Astrocyte (in vitro differentiated cells and primary cell): ENCODE measurements at regions not wholly inside any gene's neighbourhood (a gene's known extent, or its start where the extent isn't known, plus 50 kb on each side); places are given as distances from the start of the nearest gene placed in this dataset.
"Not testable (repeated sequence)": the region's sequence is repeated elsewhere in the genome, so short reads cannot be mapped to it uniquely, and the experiment has no call there.

Experiments
- DNase-seq: peaks from one replicate; pipeline ENCODE4 v3.0.0-alpha.2; 2010; ENCODE audit warnings: low read depth
- FAIRE-seq: peaks from 2 replicates; lab custom pipeline; 2011; peaks lifted over from hg19 to GRCh38; lab: Jason Lieb, UNC
- H2AFZ ChIP-seq: 2 replicates; pipeline ENCODE4 v1.6.0; 2012; ENCODE audit warnings: low read depth, low read length, inconsistent platforms
- H3K27ac ChIP-seq: 2 replicates; pipeline ENCODE4 v1.5.1; 2011; ENCODE audit warnings: low read depth, low read length, inconsistent platforms
- H3K27me3 ChIP-seq: 2 replicates; pipeline ENCODE4 v1.6.0; 2011; ENCODE audit warnings: low read length, inconsistent platforms; ENCODE audit not compliant: insufficient read depth
- H3K36me3 ChIP-seq: 2 replicates; pipeline ENCODE4 v1.5.1; 2011; ENCODE audit warnings: low read length, inconsistent platforms; ENCODE audit not compliant: insufficient read depth
- H3K4me1 ChIP-seq: 2 replicates; pipeline ENCODE4 v1.5.1; 2011; ENCODE audit warnings: low read length, inconsistent platforms; ENCODE audit not compliant: insufficient read depth
- H3K4me2 ChIP-seq: 2 replicates; pipeline ENCODE4 v1.6.0; 2012; ENCODE audit warnings: low read length, inconsistent platforms
- H3K4me3 ChIP-seq: 2 replicates; pipeline ENCODE4 v1.5.1; 2011; ENCODE audit warnings: low read depth, mild to moderate bottlenecking, low read length, inconsistent platforms; ENCODE audit not compliant: insufficient read depth
- H3K79me2 ChIP-seq: 2 replicates; pipeline ENCODE4 v1.6.0; 2012; ENCODE audit warnings: mild to moderate bottlenecking, low read length, inconsistent platforms; ENCODE audit not compliant: insufficient read depth
- H3K9ac ChIP-seq: 2 replicates; pipeline ENCODE4 v1.6.0; 2012; ENCODE audit warnings: mild to moderate bottlenecking, low read length, inconsistent platforms
- H3K9me3 ChIP-seq: 2 replicates; pipeline ENCODE4 v1.5.1; 2012; ENCODE audit warnings: low read depth, mild to moderate bottlenecking, low read length, inconsistent platforms; ENCODE audit not compliant: insufficient read depth
- H4K20me1 ChIP-seq: 2 replicates; pipeline ENCODE4 v1.6.0; 2012; ENCODE audit warnings: low read length, inconsistent platforms; ENCODE audit not compliant: insufficient read depth
- H3K27ac Mint-ChIP-seq: one replicate; pipeline ENCODE4 v1.8.0; 2021; ENCODE audit warnings: mild to moderate bottlenecking, mixed read lengths; ENCODE audit not compliant: unreplicated experiment
- H3K27me3 Mint-ChIP-seq: one replicate; pipeline ENCODE4 v1.8.0; 2021; ENCODE audit warnings: low read depth, mixed read lengths; ENCODE audit not compliant: unreplicated experiment
- H3K36me3 Mint-ChIP-seq: one replicate; pipeline ENCODE4 v1.8.0; 2021; ENCODE audit warnings: low read depth, mixed read lengths; ENCODE audit not compliant: unreplicated experiment
- H3K4me1 Mint-ChIP-seq: one replicate; pipeline ENCODE4 v1.8.0; 2021; ENCODE audit warnings: low read depth, mixed read lengths; ENCODE audit not compliant: unreplicated experiment
- H3K4me3 Mint-ChIP-seq: one replicate; pipeline ENCODE4 v1.8.0; 2021; ENCODE audit warnings: mild to moderate bottlenecking, moderate library complexity, mixed read lengths; ENCODE audit not compliant: unreplicated experiment
- H3K9me3 Mint-ChIP-seq: one replicate; pipeline ENCODE4 v1.8.0; 2021; ENCODE audit warnings: mild to moderate bottlenecking, mixed read lengths; ENCODE audit not compliant: unreplicated experiment
- EZH2 ChIP-seq: IDR thresholded peaks from 2 replicates; pipeline ENCODE4 v1.6.1; 2012; ENCODE audit warnings: mild to moderate bottlenecking, low read length, inconsistent platforms; ENCODE audit not compliant: insufficient read depth
- TF ChIP-seq, protein P1 (sequence below): IDR thresholded peaks from 2 replicates; pipeline ENCODE4 v1.5.1; 2011; ENCODE audit warnings: low read depth, mild to moderate bottlenecking, inconsistent platforms, low read length, moderate library complexity; ENCODE audit not compliant: insufficient read depth

DNA sequence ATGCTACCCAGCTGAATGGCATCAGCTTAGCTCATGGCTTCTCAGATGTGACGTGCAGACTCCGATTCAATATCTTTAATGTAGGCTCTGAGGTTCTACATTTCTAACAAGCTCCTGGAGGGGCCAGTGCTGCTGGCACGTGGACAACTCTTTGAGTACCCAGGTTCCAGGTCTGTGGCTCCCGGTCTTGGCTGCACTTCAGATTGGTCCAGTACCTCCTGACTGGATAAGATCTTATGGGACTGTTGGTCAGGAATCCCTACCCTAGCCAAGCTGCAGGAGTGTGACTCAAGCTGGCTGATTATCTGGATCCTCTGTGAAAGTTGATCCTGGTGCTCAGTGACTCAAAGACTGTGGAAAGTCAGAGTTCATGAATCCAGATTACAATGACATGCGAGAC, 222.1 kb downstream of the ANKRD30B start:
- no peaks in the 10 kb centered on the region for H4K20me1 ChIP-seq
- no peaks in the 10 kb centered on the region for H3K79me2 ChIP-seq
- no peak overlapping the region for H3K4me3 ChIP-seq
- Mint-ChIP-seq H3K27me3 (peaks cover 1% of the 10 kb centered on the region), H3K4me3 (no peak overlapping the region), H3K27ac (no peak overlapping the region), H3K36me3 (peaks cover 2% of the 10 kb centered on the region), H3K9me3 (peaks cover 2% of the 10 kb centered on the region), H3K4me1 (peaks cover 5% of the 10 kb centered on the region)
- H2AFZ ChIP-seq = no peak overlapping the region
- H3K9me3 ChIP-seq = no peaks in the 10 kb centered on the region
- no peak overlapping the region for H3K4me2 ChIP-seq
- no peaks in the 10 kb centered on the region for H3K36me3 ChIP-seq
- no peaks in the 10 kb centered on the region for H3K27me3 ChIP-seq
- TF ChIP-seq, protein P1, sequence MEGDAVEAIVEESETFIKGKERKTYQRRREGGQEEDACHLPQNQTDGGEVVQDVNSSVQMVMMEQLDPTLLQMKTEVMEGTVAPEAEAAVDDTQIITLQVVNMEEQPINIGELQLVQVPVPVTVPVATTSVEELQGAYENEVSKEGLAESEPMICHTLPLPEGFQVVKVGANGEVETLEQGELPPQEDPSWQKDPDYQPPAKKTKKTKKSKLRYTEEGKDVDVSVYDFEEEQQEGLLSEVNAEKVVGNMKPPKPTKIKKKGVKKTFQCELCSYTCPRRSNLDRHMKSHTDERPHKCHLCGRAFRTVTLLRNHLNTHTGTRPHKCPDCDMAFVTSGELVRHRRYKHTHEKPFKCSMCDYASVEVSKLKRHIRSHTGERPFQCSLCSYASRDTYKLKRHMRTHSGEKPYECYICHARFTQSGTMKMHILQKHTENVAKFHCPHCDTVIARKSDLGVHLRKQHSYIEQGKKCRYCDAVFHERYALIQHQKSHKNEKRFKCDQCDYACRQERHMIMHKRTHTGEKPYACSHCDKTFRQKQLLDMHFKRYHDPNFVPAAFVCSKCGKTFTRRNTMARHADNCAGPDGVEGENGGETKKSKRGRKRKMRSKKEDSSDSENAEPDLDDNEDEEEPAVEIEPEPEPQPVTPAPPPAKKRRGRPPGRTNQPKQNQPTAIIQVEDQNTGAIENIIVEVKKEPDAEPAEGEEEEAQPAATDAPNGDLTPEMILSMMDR = no peak
- no peak for TF ChIP-seq EZH2
- H3K27ac ChIP-seq = no peak overlapping the region
- FAIRE-seq (no peak), DNase-seq (no peak)
- no peaks in the 10 kb centered on the region for H3K4me1 ChIP-seq
- no peak overlapping the region for H3K9ac ChIP-seq

DNA sequence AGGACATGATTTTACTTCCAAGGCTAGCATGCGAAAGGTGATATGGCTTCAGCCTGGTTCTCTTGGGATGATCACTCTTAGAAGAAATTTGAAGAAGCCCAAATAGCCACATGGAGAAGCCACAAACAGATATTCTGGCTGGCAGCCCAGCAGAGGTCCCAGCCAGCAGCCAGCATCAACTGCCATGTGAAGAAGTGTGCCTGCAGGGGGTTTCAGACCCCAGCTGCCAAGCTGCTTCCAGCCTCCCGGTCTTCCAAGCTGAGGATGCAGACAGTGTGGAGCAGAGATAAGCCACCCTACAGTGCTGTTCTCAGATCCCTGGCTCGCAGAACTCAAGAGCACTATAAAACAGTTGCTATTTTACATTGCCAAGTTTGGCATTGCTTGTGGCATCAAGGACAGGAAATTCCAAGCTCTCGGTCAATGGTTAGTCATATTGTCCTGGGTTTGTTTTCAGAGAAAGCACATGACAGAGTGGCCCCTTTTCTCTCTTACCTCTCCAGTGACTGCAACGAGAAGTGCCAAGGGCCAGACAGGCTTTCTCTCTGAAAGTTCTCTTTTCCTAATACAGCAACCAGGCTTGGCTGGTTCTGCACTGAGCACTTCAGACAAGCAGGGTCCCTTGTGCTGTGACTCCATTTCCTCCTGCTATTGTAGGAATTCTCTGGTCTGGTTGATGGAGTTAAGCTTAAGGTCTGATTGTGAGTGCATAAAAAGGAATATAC, 223.7 kb downstream of the ANKRD30B start:
- H3K27ac ChIP-seq = no peak overlapping the region
- Mint-ChIP-seq H3K9me3 (peaks cover 5% of the 10 kb centered on the region), H3K27ac (no peak overlapping the region), H3K4me1 (peaks cover 6% of the 10 kb centered on the region), H3K36me3 (peaks cover 2% of the 10 kb centered on the region), H3K4me3 (no peak overlapping the region), H3K27me3 (no peaks in the 10 kb centered on the region)
- FAIRE-seq = peak; percentile 47
- no peak overlapping the region for H3K4me3 ChIP-seq
- no peak overlapping the region for H2AFZ ChIP-seq
- no peaks in the 10 kb centered on the region for H3K36me3 ChIP-seq
- no peaks in the 10 kb centered on the region for H3K4me1 ChIP-seq
- H3K9ac ChIP-seq = no peak overlapping the region
- no peaks in the 10 kb centered on the region for H3K27me3 ChIP-seq
- H3K9me3 ChIP-seq = no peaks in the 10 kb centered on the region
- H3K79me2 ChIP-seq = no peaks in the 10 kb centered on the region
- no peaks in the 10 kb centered on the region for H4K20me1 ChIP-seq
- no peak for DNase-seq
- TF ChIP-seq, protein P1 = no peak
- no peak for TF ChIP-seq EZH2
- H3K4me2 ChIP-seq = peak overlapping the region; percentile 16

DNA sequence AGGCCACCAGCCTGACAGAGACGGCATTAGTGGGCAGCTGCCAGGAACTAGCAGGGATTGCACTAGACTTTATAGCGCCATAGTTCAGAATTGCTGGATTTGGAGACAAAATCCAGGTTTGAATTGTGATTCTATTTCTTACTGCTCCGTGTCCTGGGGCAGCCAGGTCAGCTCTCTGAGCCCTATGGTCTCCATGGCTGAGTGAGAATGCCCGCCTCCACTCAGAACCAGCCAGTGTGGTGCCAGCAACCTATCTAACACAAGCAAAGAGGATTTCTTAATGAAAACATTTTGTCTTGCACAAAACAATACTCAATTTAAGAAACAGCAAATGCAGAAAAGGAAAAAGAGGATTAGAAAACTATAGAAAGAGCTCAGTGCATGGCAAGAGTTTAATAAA, 225.4 kb downstream of the ANKRD30B start:
- not testable (repeated sequence) for H3K36me3 Mint-ChIP-seq, FAIRE-seq, H3K27me3 ChIP-seq, H4K20me1 ChIP-seq, H3K79me2 ChIP-seq, H2AFZ ChIP-seq, H3K36me3 ChIP-seq, H3K9ac ChIP-seq, H3K27ac ChIP-seq, H3K4me3 Mint-ChIP-seq, H3K4me2 ChIP-seq, H3K9me3 ChIP-seq, H3K4me3 ChIP-seq, H3K27me3 Mint-ChIP-seq, DNase-seq, H3K4me1 Mint-ChIP-seq, H3K4me1 ChIP-seq, H3K27ac Mint-ChIP-seq
- H3K9me3 Mint-ChIP-seq = peaks cover 11% of the 10 kb centered on the region
